ENCODE measurements at regions not wholly inside any gene's neighbourhood (a gene's known extent, or its start where the extent isn't known, plus 50 kb on each side); places are given as distances from the start of the nearest gene placed in this dataset.

- TF ChIP-seq, protein P1, sequence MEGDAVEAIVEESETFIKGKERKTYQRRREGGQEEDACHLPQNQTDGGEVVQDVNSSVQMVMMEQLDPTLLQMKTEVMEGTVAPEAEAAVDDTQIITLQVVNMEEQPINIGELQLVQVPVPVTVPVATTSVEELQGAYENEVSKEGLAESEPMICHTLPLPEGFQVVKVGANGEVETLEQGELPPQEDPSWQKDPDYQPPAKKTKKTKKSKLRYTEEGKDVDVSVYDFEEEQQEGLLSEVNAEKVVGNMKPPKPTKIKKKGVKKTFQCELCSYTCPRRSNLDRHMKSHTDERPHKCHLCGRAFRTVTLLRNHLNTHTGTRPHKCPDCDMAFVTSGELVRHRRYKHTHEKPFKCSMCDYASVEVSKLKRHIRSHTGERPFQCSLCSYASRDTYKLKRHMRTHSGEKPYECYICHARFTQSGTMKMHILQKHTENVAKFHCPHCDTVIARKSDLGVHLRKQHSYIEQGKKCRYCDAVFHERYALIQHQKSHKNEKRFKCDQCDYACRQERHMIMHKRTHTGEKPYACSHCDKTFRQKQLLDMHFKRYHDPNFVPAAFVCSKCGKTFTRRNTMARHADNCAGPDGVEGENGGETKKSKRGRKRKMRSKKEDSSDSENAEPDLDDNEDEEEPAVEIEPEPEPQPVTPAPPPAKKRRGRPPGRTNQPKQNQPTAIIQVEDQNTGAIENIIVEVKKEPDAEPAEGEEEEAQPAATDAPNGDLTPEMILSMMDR (IDR thresholded peaks at IDR 0.05; ENCODE audit: borderline replicate concordance, insufficient read depth, low read depth, low read length) = no peak
- H3K4me3 ChIP-seq (ENCODE audit: low read depth, low read length) = no peak overlapping the region
Measured at GRCh38 chr20:59391975-59392374, 91.6 kb downstream of the EDN3 start.

DNA sequence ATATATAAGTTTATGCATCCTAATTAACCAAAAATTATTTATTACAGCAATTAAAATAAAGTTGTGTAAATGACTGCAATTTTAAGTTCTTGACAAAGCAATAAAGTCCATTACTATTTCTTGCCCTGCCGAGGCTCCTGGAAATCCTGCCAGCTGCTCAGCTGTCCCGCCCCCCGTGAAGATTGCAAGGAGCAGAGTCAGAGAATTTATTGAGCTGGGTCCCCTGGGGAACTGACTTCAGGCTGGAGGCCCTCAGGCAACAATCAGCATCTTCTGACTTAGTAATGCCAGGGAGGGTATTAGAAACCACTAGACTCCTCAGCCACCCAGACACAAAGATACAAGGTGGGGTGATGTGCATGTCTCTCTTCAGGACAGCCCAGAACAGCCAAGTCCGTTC lies 92.3 kb downstream of the EDN3 start:
- TF ChIP-seq, protein P1 (IDR thresholded peaks at IDR 0.05; ENCODE audit: borderline replicate concordance, insufficient read depth, low read depth, low read length) = no peak
- H3K4me3 ChIP-seq (ENCODE audit: low read depth, low read length) = no peak overlapping the region

- TF ChIP-seq, protein P1 (IDR thresholded peaks at IDR 0.05; ENCODE audit: borderline replicate concordance, insufficient read depth, low read depth, low read length) = no peak
- no peak overlapping the region for H3K4me3 ChIP-seq (ENCODE audit: low read depth, low read length)
Measured at GRCh38 chr20:59393142-59393541, 92.7 kb downstream of the EDN3 start.

GRCh38 chr20:59395729-59396128 lies 95.3 kb downstream of the EDN3 start:
- no peak overlapping the region for H3K4me3 ChIP-seq (ENCODE audit: low read depth, low read length)

DNA sequence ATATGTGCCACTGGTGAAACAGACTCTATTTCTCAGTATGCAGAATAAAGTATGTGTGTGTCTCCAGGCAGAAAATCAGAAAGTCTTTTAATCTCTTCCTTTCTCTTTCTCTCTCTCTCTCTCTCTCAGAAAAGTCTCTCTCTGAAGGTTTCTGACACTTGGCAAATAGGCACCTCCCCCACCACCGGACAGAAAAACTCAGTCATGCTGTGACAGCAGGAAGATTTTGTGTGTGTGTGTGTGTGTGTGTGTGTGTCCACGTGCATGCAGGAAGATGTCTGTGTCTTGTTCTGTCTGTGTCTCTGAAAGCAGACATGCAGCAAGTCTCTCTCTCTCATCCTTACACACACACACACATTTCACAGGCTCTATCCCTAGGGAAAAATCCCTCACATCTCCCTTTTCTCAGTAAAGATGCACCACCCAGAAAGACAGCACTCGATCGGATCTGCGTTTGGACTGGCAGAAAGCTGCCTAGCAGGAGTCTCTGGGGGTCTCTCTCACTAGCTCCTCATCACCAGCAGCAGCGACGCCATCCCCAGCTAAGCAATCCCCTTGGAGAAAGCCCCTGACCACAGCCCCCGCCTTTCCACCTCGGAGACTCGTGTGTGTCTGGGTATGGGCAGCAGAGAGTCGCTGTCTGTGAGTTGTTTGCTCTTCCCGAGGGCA lies 98.3 kb downstream of the EDN3 start:
- H3K4me3 ChIP-seq (ENCODE audit: low read depth, low read length) = no peak overlapping the region
- TF ChIP-seq, protein P1 (IDR thresholded peaks at IDR 0.05; ENCODE audit: borderline replicate concordance, insufficient read depth, low read depth, low read length) = no peak

More at GRCh38 chr20:59395729-59396128, 95.3 kb downstream of the EDN3 start:
- TF ChIP-seq, protein P1 (IDR thresholded peaks at IDR 0.05; ENCODE audit: borderline replicate concordance, insufficient read depth, low read depth, low read length) = no peak

DNA sequence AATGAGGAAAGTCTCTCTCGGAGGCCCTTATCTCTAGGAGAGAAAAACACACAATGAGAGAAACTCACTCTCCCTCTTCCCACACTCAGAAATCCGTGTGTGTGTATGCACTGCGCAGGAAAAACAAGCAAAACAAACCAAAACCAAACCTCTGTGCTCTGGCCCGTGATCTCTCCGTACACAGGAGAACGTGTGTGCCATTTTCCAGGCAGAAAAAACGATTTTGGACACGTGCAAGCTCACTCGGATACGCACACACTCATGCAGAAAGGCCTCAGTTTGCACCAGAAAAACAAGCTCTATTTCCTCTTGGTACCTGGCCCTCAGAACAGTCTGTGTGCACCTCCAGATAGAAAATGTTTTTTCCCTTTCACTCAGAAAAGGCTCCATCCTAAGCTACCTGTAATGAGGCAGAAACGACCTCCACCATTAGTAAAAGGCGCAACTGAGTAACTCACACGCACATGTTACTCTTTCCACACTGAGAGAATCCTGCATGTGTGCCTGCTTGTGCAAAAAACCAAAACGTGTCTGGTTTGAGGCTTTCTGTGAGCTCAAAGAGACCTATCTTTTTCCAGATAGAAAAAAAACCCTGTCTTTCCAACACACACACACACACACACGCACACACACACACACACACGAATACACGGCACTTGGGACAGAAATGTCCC lies 99.2 kb downstream of the EDN3 start:
- H3K4me3 ChIP-seq (ENCODE audit: low read depth, low read length) = no peak overlapping the region
- TF ChIP-seq, protein P1 (IDR thresholded peaks at IDR 0.05; ENCODE audit: borderline replicate concordance, insufficient read depth, low read depth, low read length) = no peak

DNA sequence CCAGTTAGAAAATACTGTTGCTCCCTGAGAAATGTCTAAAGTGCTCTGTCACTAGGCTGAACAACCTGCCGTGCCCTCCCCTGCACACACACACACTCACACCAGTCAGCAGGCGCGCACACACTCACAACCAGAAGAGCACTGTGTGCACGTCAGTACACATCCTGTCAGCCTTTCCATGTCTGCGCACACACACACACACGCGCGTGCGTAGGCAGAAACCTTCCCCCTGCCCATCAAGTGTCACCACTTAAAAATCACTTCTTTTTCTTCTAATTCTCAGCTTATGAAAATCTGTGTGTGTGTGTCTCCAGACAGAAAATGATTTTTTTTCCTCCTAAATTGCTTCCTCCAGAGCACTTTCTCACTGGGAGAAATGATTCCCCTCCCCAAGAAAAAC lies 100.3 kb downstream of the EDN3 start:
- TF ChIP-seq, protein P1 (IDR thresholded peaks at IDR 0.05; ENCODE audit: borderline replicate concordance, insufficient read depth, low read depth, low read length) = no peak
- no peak overlapping the region for H3K4me3 ChIP-seq (ENCODE audit: low read depth, low read length)
